ENCODE measurements at regions not wholly inside any gene's neighbourhood (a gene's known extent, or its start where the extent isn't known, plus 50 kb on each side); places are given as distances from the start of the nearest gene placed in this dataset.
A peak's percentile ranks its signal among the peaks of the same experiment; 100 is the strongest.

DNA sequence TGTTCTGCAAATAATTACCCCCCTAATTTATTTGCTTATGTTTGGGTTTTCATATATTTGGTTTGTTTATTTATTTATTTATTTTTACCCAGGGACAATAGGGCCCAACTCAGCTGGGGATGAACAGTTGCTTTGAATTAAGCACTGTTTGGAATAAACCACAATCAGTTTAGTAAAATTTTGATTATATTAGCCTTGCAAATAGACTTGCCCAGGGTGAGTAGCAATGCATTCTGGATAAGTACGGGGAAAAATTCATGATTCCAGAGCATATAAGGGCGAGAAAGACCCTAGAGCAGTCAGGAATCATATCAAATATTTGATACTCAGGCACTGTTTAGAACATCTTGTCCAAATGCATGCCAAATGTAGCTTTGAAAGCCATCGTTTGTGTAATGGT lies 242.7 kb downstream of the OMA1 start:
- TF ChIP-seq, protein P1, sequence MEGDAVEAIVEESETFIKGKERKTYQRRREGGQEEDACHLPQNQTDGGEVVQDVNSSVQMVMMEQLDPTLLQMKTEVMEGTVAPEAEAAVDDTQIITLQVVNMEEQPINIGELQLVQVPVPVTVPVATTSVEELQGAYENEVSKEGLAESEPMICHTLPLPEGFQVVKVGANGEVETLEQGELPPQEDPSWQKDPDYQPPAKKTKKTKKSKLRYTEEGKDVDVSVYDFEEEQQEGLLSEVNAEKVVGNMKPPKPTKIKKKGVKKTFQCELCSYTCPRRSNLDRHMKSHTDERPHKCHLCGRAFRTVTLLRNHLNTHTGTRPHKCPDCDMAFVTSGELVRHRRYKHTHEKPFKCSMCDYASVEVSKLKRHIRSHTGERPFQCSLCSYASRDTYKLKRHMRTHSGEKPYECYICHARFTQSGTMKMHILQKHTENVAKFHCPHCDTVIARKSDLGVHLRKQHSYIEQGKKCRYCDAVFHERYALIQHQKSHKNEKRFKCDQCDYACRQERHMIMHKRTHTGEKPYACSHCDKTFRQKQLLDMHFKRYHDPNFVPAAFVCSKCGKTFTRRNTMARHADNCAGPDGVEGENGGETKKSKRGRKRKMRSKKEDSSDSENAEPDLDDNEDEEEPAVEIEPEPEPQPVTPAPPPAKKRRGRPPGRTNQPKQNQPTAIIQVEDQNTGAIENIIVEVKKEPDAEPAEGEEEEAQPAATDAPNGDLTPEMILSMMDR (IDR thresholded peaks at IDR 0.05), result no peak
- TF ChIP-seq POLR2A (IDR thresholded peaks at IDR 0.05), result no peak
- whole genome bisulfite sequencing, 4 donors, result 52 to 65% (median 58%) methylated on average over 3 of the region's 3 CpGs
- ATAC-seq (no peak), DNase-seq (no peak)
- peak overlapping the region in 6 of 12 donors; percentile 2 to 69 (median 44) for H3K27ac ChIP-seq
- H3K9me3 ChIP-seq, result no peaks in the 10 kb centered on the region
- intact Hi-C loops (cut with DNase I), result no loop called here
- no peaks in the 10 kb centered on the region for H3K27me3 ChIP-seq
- no peaks in the 10 kb centered on the region for H3K36me3 ChIP-seq
- H3K4me1 ChIP-seq, result no peaks in the 10 kb centered on the region
- H3K4me3 ChIP-seq, result no peak overlapping the region

DNA sequence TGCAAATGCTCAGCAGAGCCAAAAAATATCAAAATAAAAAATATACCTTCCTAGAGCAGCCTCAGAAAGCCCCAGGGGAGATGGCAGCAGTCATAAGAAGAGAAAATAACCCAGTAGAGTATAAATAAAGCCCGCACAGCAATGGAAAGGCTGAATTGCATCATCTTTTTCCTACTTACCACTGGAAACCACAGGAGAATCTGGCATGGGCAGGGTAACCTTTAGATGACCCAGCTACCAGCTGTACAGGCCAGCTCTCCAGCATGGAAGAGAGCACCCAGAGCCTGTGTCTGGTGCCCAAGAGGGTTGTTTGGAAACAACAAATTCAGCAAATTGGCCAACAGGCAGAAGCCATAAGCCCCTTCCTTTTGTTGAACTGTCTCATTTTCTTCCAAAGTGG lies 253.1 kb downstream of the OMA1 start:
- Histone ChIP-seq H3K27ac (no peak overlapping the region), H3K4me3 (no peak overlapping the region), H3K36me3 (no peaks in the 10 kb centered on the region), H3K9me3 (no peaks in the 10 kb centered on the region), H3K4me1 (no peaks in the 10 kb centered on the region), H3K27me3 (no peaks in the 10 kb centered on the region)
- TF ChIP-seq, protein P1 (IDR thresholded peaks at IDR 0.05), result no peak
- no peak for TF ChIP-seq POLR2A (IDR thresholded peaks at IDR 0.05)
- intact Hi-C loops (cut with DNase I), result no loop called here
- 75 to 89% (median 79%) methylated on average over 1 of the region's 1 CpG for WGBS, 4 donors
- no peak for ATAC-seq
- DNase-seq, result no peak

DNA sequence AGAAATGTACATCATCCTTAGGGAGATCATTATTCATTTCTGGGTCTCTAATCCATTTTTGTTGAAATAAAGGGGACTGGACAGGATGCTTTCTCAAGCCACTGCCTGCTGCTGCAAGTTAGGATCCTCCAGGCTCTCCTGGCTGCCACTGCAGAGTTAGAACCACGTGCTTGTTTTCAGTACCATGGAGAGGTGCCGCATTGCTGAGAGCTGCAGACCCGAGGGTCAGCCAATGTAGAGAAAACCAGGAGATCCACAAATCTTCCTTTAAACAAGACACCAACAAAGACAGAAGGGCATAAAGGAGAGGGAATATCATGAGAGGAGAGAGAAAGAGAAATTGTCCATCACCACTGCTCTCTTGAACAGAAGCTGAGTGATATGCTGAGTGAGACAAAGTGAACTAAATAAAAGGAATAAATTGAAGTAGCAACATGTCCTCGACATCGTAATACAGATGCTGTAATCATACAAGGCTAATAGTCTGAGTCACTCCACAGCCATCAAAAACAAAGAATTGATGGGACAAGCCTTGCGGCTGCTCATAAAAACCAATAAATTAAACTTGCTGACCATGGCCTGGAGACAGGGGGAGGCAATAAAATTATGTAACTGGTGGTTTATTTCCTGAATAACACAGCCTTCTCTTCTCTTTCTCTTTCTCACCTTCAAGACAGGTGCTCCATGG lies 255.7 kb downstream of the OMA1 start:
- Histone ChIP-seq H3K4me1 (no peaks in the 10 kb centered on the region), H3K4me3 (no peak overlapping the region), H3K9me3 (peaks cover 0 to 6% (median 0%) of the 10 kb centered on the region in 12 donors), H3K36me3 (no peaks in the 10 kb centered on the region), H3K27ac (no peak overlapping the region), H3K27me3 (no peaks in the 10 kb centered on the region)
- intact Hi-C loops (cut with DNase I), result no loop called here
- DNase-seq (peak in 3 of 5 donors; percentile 10 to 41 (median 28)), ATAC-seq (peak in 2 of 4 donors; percentile 65 to 67)
- WGBS, 4 donors, result 46 to 50% (median 48%) methylated on average over 6 of the region's 6 CpGs
- TF ChIP-seq, protein P1 (IDR thresholded peaks at IDR 0.05), result no peak
- no peak for TF ChIP-seq POLR2A (IDR thresholded peaks at IDR 0.05)

DNA sequence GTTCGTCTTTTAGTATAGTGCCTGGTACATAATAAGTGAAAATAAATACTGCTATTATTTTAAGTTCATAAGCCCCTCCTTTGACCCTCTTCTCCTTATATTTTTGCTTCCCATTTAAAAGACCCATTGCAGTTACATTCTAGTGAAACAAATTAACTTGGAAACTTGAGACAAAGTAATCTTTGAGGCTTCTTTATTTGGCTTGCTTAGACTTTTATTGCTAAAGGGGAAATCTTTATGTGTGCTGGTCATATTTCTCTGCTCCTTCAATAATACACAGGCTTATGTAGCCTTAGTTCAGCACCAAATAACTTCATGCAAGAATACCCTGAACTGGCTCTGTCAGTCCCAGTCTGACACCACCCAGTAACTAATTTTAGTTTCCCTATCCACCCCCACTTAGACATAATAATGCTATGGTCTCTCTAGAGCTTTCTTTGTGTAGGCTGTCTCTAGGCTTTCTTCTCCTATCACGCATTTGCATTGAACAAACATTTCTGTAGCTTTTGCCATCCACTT lies 257.8 kb downstream of the OMA1 start:
- 79 to 87% (median 84%) methylated on average over 2 of the region's 2 CpGs for WGBS, 4 donors
- Histone ChIP-seq H3K4me3 (no peak overlapping the region), H3K27me3 (no peaks in the 10 kb centered on the region), H3K27ac (no peak overlapping the region), H3K36me3 (no peaks in the 10 kb centered on the region), H3K9me3 (peaks cover 0 to 6% (median 0%) of the 10 kb centered on the region in 12 donors), H3K4me1 (no peaks in the 10 kb centered on the region)
- no peak for TF ChIP-seq POLR2A (IDR thresholded peaks at IDR 0.05)
- TF ChIP-seq, protein P1 (IDR thresholded peaks at IDR 0.05), result no peak
- DNase-seq, result no peak
- no peak for ATAC-seq
- intact Hi-C loops (cut with DNase I), result no loop called here
